GM12892 (cell line): ENCODE measurements at regions not wholly inside any gene's neighbourhood (a gene's known extent, or its start where the extent isn't known, plus 50 kb on each side); places are given as distances from the start of the nearest gene placed in this dataset.

Experiments used
- DNase-seq: peaks from one replicate; pipeline ENCODE4 v3.0.0; 2011; ENCODE audit not compliant: insufficient read length
- FAIRE-seq: peaks from 2 replicates; lab custom pipeline; 2011; peaks lifted over from hg19 to GRCh38; lab: Jason Lieb, UNC
- POLR2A ChIP-seq: IDR thresholded peaks from 2 replicates; pipeline ENCODE4 v1.6.1; 2011; ENCODE audit warnings: low read depth, low read length, control low read depth
- POLR2AphosphoS5 ChIP-seq: IDR thresholded peaks from 2 replicates; pipeline ENCODE4 v1.6.1; 2011; ENCODE audit warnings: low read depth, low read length, control low read depth
- TAF1 ChIP-seq: IDR thresholded peaks from 2 replicates; pipeline ENCODE4 v1.6.1; 2011; ENCODE audit warnings: low read depth, mild to moderate bottlenecking, control low read depth, low read length, borderline replicate concordance

DNA sequence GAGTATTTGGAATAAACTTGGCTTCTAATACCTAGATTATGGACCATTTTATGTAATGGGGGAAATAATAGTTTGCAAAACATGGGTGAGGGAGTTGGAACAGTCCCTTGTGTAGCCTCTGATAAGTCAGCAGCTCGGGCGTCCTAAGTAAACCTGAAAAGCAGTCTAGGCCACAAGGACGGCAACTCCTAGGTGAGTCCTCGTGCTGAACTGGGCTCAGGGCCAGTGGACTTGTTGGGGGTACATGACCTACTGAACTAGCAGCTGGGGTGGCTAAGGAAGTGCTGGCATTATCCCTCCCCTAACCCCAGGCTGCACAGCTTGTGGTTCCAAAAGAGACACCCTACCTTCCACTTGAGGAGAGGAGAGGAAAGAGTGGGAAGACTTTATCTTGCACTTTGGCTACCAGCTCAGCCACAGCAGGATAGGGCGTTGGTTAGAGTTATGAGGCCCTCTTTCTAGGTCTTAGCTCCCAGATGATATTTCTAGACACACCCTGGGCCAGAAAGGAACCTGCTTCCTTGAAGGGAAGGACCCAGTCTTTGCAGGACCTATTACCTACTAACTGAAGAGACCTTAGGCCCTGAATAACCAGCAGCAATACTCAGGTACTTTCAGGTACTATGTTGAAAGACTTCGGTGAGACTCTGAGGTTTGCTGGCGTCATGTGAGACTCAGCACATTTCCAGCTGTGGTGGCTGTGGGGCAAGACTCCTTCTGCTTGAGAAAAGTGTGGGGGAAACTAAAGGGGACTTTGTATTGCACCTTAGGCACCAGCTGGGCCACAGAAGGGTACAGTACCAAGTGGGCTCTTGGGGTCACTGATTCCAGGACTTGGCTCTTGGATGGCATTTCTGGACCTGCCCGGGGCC, 71.0 kb downstream of the AQP4 start:
- no peak for FAIRE-seq
- TF ChIP-seq TAF1 = no peak
- no peak for TF ChIP-seq POLR2A
- TF ChIP-seq POLR2AphosphoS5 = no peak
- no peak for DNase-seq

DNA sequence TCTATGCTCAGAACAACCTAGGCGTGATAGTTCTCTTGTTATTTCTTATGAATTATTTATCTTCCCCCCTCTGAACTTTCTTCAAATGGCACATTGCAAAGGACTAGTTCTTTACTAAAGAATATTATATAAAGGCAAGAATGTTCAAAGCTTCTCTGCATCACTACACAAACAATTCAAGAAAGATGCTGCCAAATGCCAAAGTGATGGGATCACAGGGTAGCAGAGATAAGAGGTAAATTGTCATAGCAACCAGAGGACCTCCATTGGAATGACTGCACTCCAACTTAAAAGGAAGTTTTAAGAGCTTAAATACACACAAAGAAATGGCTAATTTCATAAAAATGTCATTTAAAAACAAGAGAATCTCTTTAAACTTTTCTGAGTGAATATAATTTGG, 72.8 kb downstream of the AQP4 start:
- no peak for FAIRE-seq
- DNase-seq = no peak

DNA sequence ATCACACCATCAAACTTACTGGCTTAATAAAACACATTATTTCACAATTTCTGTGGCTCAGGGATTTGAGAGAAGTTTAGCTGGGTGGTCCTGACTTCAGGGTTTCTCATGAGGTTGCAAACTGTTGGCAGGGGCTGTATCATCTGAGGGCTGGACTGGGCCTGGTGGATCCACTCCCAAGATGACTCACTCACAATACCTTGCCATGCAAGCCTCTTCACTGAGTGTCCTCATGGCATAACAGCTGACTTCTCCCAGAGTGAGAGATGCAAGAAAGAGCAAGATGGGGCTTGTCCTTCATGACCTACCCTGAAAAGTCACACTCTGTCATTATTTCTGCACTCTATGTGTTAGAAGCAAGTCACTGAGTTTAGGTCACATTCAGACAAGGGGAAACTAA, 73.8 kb downstream of the AQP4 start:
- no peak for TF ChIP-seq POLR2A
- TF ChIP-seq POLR2AphosphoS5 = no peak
- no peak for TF ChIP-seq TAF1
- DNase-seq = no peak
- FAIRE-seq = no peak

More for the DNA sequence above, 72.8 kb downstream of the AQP4 start:
- no peak for TF ChIP-seq POLR2A
- no peak for TF ChIP-seq POLR2AphosphoS5
- TF ChIP-seq TAF1 = no peak

DNA sequence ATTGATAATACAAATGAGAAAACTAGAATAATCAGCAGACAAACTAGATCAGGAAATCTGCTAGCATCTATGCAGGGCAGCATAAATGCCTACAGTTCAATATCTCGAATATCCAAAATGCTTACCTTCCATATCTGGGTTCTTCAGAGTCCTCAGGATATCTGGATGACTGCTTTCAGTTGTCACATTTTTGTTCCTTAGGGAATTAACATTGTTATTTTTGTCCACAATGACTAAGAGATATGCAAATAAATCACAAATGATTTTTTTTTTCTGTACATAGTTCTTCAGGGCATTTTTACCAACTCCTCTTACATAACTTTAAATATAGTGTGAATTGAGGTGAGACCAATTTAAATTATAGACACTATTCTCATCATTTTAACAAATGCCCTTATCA, 80.9 kb downstream of the AQP4 start:
- TF ChIP-seq TAF1 = no peak
- no peak for TF ChIP-seq POLR2AphosphoS5
- no peak for TF ChIP-seq POLR2A
- FAIRE-seq = no peak
- DNase-seq = no peak

DNA sequence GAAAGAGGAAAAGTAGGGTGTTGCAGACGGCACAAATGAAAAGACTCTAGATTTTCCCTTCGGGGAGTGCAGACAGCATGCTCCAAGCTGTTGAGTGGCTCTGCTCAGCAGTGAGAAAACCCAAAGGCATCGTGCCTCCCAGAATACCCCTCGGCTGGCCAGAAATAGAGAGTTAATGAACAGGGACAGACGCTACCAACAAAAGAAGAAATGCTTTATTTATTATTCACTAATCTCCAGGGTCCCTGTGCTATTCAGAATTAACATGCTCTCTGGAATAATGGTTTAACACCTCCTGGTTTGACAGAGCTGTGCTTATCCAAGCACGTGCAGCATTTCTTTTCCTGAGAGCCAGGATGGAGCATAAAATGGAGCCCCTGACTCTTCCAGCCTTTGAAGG, 82.3 kb downstream of the AQP4 start:
- TF ChIP-seq TAF1 = no peak
- TF ChIP-seq POLR2A = no peak
- no peak for TF ChIP-seq POLR2AphosphoS5
- DNase-seq (no peak), FAIRE-seq (no peak)

DNA sequence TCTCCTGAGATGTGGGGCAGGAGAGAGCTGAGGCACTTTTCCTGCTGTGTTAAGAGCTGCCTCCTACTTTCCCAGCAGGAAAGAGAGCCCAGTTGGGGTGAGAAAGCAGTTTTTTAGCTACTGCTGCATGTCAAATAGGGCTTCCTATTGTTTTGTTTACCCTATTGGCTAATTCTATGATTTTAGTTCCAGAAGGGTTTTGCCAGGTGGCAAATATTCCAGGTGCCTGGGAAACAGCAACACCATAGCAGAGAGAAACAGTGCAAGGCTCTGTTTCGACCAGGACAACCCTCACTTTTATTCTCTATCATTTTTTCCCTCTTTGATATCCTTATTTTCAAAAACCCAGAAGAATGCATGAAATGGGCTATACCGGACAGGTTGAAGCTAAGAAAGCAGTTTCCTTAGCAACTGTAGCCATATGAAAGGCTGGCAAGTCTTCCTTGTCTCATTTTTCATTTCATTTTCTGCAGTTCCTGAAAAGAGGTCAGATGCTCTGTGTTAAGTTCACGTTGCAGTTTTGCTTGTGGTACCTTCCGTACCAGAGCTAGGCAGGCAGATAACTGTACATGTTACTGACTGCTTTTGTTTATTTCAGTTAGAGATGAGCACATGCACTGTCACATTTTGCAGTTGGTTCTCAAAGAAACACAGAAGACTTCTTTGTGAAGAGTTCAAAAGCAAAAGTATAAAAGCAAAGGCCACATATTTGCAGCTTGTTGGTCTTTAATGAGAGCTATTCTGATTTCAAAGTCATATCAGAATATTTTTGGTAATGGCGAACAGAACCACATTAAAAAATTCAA, 84.8 kb downstream of the AQP4 start:
- DNase-seq (no peak), FAIRE-seq (no peak)
- TF ChIP-seq POLR2A (no peak), POLR2AphosphoS5 (no peak), TAF1 (no peak)

DNA sequence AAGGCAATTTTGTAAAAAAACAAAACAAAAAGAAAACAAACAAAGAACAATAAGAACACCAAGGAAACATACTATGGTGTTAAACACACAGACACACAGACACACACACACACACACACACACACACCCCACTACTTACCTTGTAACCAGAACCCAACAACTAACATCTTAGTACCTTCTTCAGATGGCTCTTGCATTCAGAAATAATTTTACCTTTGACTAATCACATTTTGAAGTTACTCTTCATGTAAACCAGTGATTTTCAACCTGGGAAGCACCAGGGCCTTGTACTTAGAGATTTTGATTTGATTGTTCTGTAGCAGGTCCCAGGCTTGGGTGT, 87.5 kb downstream of the AQP4 start:
- DNase-seq (no peak), FAIRE-seq (no peak)
- TF ChIP-seq TAF1 (no peak), POLR2AphosphoS5 (no peak), POLR2A (no peak)

DNA sequence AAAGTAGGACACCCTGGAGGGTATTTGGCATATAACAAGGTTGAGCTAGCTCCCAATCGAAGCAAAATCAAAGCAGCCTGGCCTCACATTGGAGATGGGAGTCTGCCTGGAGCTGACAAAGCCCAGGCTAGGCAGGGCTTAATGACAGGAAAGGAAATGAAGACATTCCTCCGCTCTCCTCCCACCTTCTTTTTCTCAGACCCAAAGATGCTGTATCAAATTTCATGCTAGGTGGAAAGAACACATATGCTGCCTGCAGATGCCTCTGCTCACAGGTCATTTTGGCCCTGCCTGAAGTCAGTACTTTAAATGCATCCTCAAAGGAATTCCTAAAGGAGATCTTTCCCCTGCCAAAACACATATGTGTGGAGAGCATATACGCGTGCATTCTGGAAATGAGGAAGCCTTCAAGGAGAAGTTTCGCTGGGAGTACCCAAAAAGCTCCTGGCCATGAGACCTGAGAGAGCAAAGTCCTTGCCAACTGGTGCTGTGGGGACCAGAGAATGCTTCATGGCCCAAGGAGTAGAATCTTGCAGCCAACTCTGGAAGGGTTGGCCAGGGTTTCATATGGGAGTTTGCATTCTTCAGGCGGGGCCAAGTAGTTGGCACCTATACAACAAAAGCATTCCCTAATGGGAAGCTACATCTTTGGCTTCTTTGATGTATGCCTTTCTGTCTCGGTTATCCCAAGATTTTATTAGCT, 88.0 kb downstream of the AQP4 start:
- TF ChIP-seq TAF1 (no peak), POLR2AphosphoS5 (no peak)
- no peak for DNase-seq
- FAIRE-seq = no peak

DNA sequence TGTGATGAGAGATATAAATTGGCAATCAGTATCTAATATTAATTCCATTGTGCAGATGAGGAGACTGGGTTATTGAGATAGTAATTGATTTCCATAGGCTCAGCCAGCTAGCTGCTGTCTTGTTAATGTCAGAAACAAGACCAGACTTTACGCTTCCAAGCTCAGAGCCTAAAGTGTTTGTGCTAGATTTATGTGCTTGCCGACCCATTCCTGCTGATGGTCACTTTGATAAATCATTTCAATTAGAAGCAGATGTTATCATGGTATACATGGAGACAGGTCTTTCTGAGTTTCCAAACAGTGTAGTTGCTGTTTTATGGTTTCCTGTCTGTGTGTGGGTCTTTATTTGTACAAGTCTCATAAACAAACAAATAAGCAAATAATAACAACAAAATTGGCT, 92.8 kb downstream of the AQP4 start:
- no peak for DNase-seq
- no peak for FAIRE-seq

DNA sequence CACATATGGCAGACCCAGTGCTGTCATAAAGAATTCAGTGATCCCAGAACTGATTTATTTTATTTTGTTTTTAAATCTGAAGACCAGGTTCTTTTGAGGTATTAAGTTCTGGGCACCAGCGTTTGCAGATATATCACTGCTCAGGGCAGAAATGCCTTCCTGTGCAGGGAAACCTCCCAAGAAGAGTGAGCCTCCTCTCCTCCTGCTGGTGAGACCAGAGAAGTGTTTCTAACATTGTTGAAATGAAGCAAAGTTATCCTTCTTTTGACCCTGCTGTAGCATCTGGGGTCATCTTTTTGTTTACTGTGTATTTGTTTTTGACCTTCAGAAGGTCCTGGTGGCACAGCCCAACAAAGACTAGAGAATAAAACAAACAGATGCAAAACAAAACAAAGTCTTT, 94.0 kb downstream of the AQP4 start:
- FAIRE-seq = no peak
- DNase-seq = no peak
- TF ChIP-seq POLR2AphosphoS5 (no peak), TAF1 (no peak)

More for the DNA sequence above, 92.8 kb downstream of the AQP4 start:
- TF ChIP-seq POLR2A (no peak), TAF1 (no peak), POLR2AphosphoS5 (no peak)

DNA sequence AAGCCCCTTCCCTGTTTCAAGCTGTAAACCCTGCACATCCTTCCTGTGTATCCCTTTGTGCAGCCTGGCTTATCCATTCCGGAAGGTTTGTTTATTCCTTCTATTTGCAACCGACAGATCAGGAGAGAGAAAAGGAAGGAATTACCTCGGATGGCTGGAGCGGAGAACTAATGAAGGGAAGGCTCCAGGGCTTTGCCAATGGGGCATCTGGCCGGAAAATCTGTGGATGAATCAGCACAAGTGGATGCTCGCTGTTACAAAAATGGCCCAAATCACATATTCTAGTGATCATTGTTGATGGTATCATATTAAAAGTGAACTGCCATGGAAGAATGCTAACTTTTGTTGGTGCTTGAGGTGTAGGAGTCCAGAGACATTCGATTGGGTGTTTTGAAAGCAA, 97.1 kb downstream of the AQP4 start:
- DNase-seq (no peak), FAIRE-seq (no peak)
- no peak for TF ChIP-seq POLR2A
- TF ChIP-seq POLR2AphosphoS5 = no peak
- TF ChIP-seq TAF1 = no peak

DNA sequence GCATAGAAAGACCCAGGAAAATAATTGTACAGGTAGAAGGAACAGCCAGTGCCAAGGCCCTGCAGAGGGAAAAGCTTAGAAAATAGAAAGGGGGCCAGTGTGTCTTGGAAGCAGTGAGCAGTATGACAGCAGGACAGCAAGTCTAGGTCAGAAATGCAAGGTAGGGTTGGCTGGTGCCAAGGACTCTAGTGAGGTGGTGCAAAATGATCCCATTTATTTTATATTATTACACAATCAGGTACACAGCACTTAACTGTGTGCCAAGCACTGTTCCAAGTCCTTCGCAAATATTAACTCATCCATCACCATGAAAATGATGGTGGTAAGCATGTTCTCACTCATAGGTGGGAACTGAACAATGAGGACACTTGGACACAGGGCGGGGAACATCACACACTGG, 100.0 kb downstream of the AQP4 start:
- no peak for DNase-seq
- TF ChIP-seq TAF1 (no peak), POLR2A (no peak), POLR2AphosphoS5 (no peak)
- FAIRE-seq = no peak

DNA sequence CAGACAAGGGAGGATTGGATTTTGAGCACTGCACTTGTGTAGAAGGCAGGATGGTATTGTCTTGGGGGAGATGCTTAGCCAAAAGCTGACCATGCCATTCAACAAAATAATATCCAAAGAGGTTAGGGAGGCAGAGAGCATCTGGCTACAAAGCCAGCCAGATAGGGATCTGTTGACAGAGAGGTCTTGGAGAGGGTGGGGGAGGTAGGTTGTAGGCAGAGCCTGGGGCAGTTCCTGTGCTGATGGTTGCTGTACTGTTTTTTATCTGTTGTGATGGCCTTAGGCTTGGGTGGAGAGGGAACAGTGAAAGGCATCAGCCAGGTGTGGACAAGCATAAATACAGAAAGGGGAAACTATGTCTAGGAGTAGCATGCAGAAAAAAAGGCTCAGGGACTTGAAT, 100.9 kb downstream of the AQP4 start:
- DNase-seq = no peak
- no peak for FAIRE-seq
- TF ChIP-seq TAF1 = no peak
- no peak for TF ChIP-seq POLR2AphosphoS5
- no peak for TF ChIP-seq POLR2A

DNA sequence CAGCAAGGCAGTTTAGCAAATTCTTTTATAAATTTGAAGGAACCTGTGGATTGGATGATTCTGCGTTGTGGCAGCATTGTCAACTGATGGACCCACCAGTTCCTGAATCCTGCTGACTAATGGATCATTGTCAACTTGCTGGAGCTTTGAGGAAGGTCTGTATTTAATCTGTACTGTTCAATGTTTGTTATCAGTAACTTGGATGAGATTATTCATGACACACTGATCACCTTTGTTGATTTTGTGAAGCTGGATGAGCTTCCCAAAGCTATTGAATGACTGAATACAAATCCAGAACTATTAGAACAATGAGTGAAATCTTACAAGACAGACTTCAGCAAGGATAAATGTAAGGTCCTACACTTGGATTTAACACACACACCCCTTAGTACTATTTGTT, 101.3 kb downstream of the AQP4 start:
- FAIRE-seq (no peak), DNase-seq (no peak)
- TF ChIP-seq TAF1 (no peak), POLR2A (no peak), POLR2AphosphoS5 (no peak)
